CD4-positive, alpha-beta T cell treated with Interleukin-2 at 100 ng/mL for 4 hours (primary cell): ENCODE measurements at regions not wholly inside any gene's neighbourhood (a gene's known extent, or its start where the extent isn't known, plus 50 kb on each side); places are given as distances from the start of the nearest gene placed in this dataset.
"Not testable (repeated sequence)": the region's sequence is repeated elsewhere in the genome, so short reads cannot be mapped to it uniquely, and the experiment has no call there.

Experiments used
- DNase-seq: peaks from one replicate; pipeline ENCODE4 v3.0.0-alpha.2; 2020; ENCODE audit warnings: low spot score

DNA sequence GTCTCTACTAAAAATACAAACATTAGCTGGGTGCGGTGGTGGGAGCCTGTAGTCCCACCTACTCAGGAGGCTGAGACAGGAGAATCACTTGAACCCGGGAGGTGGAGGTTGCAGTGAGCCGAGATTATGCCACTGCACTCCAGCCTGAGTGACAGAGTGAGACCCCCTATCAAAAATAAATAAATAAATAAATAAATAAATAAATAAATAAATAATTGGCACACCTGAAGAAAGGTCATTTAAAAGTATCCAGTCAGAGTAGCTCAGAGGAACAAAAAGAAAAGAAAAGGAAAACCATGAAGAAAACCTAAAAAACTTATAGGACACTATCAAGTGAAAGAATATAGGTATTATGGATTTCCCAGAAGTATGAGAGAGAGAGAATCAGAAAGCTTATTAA is 330.1 kb upstream of the AR start:
- not testable (repeated sequence) for DNase-seq

DNA sequence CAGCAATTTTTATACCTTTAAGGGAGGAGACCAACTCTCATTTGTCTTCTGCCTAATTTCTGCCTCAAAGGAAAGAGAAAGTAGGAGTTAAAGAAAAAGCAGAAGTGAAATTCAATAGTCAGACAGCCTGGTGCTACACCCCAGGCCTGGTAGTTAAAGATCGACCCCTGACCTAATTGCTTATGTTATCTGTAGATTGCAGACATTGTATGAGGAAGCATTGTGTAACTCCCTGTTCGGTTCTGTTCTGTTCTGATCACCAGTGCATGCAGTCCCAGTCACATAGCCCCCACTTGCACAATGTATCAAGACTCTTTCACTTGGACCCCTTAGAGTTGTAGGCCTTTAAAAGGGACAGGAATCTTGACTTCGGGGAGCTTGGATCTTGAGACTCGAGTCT is 335.9 kb upstream of the AR start:
- no peak for DNase-seq

DNA sequence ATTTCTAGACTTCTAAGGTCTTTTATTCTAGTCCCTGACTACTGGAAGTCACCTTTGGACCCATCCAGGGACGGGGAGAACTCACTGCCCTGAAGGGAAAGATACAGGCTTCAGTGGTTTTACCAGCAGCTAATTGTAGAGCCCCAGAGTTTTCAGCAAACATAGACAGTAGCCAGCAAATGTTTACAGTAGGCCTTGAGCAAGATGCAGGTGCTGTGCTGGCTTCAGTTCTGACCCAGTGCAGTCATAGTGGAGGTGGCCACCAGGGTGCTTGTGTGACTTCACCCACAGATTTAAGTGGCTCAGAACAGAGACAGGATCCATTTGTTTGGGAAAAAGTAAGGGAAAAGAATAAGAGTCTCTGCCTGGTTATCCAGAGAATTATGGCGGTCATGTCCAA is 384.4 kb upstream of the AR start:
- DNase-seq: no peak

DNA sequence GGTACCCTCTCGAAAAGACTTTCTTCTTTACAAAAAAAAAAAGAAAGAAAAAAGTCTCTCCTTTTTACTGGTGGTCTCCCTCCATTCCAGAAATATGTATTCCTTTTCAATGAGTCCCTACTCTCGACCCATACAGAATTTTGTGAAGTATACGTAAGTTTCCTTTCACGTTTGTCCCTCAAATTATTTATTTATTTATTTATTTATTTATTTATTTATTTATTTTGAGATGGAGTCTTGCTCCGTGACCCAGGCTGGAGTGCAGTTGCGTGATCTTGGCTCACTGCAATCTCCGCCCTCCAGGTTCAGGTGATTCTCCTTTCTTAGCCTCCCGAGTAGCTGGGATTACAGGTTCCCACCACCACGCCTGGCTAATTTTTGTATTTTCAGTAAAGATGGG is 429.2 kb upstream of the AR start:
- no peak for DNase-seq

DNA sequence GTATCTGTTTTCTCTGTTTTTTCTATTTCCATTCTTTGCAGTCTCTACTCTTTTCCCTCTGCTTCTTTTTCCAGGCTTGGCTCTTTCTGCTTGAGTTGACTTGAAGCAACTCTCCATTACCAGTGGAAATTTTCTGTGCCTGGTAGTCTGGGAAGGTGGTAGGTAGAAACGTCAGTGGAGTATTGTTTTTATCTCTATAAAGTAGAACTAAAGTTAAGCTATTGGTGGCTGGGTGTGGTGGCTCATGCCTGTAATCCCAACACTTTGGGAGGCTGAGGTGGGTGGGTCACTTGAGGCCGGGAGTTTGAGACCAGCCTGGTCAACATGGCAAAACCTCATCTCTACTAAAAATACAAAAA is 438.1 kb upstream of the AR start:
- DNase-seq: no peak

DNA sequence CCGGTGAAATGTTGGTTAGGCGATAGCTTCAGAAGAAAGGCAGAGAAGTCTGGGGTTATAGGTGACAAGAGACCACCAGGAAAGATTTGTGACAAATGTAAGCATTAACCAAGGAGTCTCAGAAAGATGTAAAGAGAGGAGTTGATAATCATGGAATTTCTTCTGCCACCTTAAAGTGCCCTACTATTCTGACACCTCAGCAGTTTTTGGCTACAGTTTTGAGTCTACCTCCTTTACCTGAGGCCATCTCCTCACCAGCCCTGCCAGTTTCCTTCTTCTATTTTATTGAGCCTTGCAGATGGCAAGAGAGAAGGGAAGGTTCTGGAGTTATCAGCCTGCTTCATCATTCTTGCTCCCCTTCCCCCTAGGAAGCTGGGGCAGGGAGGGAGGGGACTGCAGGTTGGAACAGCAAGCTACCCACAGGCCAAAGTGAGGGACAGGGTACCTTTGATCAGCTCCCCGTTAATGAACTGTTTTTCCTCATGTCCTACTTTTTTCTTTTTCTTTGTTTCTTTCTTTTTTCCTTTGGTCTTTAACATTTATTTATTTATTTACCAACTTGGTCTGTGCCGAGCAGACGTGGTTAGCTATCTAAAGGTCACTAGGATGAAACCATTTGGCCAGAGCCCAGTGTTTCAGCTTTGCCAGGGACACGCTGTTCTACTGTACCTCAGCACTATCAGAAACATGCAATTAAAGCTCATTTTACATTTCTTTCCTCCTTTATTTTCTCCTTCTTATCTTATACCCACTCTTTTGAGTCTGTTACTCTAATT is 438.7 kb upstream of the AR start:
- DNase-seq: no peak

DNA sequence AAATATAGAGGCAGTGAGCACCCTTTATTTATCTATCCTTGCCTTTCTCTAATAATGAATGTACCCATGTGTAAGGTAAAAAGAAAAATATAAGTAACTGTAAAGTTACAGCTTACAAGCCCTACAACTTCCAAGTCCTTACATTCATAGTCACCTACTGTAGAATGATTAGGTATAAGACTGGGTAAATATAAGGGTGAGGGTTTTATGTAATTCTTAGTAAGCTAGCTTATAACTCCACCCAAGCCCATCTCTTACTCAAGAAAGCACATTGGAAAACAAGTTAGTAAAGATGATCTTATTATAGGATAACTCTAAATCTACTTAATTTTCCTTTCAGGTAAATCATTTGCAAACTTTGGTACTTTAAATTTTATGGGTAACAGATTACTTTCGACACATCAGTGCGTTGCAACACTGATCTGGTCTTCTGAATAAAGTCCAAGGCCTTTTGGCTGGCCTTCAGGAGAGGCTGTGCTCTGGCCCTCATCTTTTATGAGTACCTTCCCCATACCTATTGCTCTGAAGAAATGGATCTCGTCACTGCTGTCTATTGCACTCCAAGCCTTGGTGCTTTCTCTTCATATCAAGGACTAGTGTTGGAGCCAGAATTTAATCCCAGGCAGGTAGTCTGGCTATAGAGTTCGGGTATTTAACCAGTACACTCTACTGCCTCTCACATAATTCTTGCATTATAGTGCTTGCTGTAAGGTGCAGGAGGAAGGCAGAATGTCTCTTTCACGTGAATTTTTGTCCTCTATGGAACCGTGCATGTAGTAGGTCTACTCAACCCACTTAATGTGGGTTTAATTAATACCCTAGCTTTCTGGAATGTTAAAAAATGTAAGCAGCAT is 443.6 kb upstream of the AR start:
- DNase-seq: no peak

DNA sequence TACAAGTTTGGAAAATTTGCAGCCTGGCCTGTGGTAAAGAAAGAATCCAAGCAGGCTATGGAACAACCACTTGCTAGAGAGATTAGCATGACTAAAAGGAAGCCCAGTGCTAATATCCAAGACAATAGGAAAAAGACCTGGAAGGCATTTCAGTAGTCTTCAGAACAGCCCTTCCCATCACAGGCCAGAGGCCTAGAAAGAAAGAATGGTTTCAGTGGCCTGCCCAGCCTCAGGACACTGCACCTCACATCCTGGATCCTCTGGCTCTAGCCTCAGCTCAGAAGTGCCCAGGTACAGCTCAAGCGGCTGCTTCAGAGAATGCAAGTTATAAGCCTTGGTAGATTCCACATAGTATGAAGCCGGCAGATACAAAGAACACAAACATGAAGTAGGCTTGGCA is 449.8 kb upstream of the AR start:
- DNase-seq: no peak

DNA sequence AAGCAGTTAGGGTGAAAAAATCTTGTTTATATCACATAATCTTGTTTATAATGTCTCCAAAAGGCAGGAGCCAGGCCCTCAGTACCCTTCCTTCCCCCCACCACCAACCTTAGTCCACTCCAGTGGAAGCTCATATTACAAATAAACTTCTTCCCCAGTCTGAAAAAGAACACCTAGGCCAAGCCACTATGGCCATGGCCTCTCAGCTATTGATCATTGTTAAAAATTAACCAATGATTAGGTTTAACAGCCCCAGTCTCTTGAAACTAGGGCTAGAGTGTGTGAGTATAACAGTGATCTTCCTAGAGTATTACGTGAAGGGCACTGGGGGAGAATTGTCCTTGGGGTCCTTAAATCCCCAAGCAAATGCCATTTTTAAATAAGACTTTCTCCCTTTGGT is 411.9 kb upstream of the EDA2R start:
- no peak for DNase-seq

DNA sequence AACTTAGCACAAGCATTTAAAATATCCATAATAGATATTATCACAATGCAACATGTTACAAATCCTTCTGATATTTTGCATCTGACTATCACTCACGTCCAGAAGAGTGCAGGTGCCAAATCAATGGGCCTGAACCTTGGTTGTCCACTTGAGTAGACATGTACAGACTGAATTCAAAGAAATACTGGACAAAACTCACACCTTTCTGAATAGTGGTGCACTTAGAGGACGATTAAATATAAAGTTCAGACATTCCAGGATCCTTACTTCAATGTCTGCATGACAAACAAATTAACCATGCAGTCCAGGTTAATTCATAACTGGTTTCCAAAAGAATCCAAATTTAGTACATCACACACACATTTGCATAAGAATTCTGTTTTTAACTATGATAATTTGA is 406.0 kb upstream of the EDA2R start:
- DNase-seq: no peak

DNA sequence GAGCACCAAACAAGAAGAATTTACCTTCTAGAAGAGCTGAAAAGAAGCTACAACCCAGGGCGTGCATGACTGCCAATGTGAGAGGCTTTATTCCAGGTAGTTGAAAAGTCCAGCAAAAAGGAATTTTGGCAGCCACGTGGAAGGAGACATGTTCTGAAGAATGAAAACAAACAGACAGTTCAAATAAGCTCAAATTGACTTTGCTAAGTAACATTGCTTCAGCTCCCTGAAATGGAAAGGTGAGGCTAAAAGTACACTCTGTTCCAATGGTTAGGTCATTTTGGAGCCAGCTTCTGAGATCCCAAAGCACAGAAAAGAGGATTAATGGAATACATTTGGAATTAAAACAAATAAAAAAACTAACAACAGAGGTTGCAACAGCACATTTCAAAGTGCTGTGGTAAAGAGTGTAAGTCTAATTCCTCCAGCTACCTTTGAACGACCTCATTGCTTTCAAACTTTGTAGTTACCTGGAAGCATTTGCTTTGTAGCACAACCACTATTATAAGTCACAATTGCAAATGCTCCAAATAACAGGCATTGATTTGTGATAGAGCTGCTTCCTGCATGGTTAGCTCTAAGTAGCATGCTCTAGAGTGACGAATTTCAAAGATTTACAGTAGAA is 405.3 kb upstream of the EDA2R start:
- DNase-seq: no peak

DNA sequence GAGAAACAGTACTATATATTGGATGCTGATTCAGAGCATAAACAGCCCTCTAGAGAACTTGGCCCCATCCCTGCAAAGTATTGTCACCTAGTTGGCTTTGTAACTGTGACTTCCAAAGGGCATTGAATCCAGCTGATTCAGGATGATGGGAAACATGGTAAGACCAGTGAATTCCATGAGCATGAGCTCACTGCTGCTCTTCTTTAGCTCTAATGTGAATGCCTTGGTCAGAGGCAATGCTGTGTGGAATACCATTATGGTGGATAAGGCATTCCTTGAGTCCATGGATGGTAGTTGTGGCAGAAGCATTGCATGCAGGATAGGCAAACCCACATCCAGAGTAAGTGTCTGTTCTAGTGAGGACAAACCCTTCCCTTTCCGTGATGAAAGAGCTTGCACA is 365.6 kb upstream of the EDA2R start:
- no peak for DNase-seq

DNA sequence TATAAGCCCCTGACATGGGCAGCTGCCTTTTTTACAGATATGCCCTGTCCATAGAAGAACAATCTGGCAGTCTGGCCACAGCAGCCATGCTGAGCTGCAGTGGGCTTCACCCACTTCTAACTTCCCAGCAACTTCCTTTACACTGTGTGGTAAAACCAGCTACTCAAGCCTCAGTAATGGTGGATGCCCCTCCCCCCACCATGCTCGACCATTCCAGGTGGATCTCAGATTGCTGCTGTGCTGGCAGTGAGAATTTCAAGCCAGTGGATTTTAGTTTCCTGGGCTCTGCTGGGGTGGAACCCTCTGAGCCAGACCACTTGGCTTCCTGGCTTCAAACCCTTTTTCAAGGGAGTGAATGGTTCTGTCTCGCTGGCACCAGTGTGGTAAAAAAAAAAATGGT is 355.9 kb upstream of the EDA2R start:
- DNase-seq: no peak

DNA sequence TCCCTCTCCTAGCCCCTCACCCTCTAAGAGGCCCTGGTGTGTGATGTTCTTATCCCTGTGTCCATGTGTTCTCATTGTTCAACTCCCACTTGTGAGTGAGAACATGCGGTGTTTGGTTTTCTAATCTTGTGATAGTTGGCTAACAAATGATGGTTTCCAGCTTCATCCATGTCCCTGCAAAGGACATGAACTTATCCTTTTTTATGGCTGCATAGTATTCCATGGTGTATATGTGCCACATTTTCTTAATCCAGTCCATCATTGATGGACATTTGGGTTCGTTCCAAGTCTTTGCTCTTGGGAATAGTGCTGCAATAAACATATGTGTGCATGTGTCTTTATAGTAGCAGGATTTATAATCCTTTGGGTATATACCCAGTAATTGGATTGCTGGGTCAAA is 353.2 kb upstream of the EDA2R start:
- DNase-seq: not testable (repeated sequence)

DNA sequence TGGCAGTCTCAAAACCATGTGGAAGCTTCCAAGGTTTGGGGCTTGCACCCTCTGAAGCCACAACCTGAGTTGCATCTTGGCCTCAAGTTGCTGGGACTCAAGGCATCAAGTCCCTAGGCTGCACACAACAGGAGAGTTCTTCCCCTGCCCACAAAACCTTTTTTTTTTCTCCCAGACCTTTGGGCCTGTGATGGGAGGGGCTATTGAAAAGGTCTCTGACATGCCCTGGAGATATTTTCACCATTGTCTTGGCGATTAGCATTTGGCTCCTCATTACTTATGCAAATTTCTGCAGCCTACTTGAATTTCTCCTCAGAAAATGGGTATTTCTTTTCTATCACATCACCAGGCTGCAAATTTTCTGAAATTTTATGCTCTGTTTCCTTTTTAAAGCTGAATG is 349.5 kb upstream of the EDA2R start:
- no peak for DNase-seq

DNA sequence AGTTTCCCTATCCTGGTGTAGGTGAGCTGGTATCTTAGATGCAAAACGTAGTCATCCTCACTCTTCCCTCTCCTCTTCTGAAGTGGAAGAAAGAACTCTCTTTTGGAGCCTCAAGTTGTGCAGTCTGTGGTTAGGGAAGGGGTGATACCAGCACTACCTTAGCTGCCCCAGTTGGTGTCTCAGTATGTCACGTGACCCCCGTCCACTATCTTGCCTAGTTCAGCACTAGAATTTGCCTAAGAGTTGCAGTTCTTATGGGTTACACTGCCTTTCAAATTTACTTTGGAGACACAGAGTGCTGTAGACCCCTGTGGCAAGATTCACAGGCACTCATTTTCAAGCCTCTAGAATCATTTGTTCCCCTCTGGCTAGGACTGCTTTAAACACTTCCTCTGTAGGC is 322.8 kb upstream of the EDA2R start:
- DNase-seq: no peak

DNA sequence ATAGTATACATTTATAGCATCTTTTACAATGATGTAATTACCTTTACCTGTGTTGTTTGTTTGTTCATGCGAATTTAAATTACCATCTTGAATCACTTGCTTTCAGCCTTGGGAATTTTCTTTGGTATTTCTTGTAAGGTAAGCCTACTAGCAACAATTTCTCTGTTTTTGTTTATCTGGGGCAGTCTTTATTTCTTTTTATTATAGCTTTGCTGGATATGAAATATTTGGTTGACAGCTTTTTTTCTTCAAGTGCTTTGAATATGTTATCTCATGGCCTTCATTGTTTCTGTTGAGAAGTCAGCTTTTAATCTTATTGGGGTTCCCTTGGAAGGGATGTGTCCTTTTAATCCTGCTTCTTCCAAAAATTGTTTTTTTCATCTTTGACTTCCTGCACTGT is 292.8 kb upstream of the EDA2R start:
- no peak for DNase-seq

DNA sequence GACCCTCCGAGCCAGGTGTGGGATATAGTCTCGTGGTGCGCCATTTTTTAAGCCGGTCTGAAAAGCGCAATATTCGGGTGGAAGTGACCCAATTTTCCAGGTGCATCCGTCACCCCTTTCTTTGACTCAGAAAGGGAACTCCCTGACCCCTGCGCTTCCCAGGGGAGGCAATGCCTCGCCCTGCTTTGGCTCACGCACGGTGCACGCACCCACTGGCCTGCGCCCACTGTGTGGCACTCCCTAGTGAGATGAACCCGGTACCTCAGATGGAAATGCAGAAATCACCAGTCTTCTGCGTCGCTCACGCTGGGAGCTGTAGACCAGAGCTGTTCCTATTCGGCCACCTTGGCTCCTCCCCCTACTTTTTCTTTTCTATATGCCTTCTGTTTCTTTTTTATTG is 291.6 kb upstream of the EDA2R start:
- DNase-seq: not testable (repeated sequence)

DNA sequence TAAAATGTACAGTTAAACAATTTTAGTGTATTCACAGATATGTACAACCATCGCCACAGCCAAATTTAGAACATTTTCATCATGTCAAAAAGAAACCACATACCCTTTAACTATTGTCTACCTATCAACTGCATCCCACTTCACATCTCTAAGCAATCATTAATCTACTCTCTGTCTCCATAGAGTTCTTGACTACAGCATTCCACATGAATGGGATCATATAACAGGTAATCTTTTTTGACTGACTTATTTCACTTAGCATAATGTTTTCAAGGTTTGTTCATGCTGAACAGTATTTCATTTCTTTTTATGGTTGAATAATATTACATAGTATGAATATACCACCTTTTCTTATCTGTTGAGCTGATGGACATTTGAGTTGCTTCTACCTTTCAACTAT is 281.4 kb upstream of the EDA2R start:
- DNase-seq: no peak

DNA sequence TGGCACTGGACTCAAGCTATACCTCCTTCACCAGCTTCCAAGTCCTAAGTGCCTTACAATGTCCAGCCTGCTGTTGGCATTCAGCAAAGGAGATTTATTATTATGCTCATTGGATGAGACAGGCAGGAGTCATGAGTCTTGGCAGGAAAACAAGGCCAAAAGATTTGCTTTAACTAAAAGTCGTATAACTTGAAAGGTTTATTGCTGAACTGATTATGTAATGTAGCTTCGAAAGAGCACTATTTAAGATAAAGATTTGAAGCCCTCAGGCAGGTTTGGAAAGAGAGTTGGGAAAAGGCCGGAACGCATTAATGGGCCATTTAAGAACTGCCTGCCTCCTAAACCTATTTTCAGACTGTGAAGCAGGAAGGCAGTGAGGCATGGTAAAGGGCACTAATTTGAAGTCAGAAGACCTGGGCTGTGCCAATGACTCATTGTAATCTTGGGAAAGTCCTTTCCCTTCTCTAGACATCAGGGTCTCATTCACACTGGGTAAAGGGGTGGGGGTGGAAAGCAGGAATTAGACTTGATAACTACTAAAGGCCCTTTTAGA is 280.5 kb upstream of the EDA2R start:
- no peak for DNase-seq

DNA sequence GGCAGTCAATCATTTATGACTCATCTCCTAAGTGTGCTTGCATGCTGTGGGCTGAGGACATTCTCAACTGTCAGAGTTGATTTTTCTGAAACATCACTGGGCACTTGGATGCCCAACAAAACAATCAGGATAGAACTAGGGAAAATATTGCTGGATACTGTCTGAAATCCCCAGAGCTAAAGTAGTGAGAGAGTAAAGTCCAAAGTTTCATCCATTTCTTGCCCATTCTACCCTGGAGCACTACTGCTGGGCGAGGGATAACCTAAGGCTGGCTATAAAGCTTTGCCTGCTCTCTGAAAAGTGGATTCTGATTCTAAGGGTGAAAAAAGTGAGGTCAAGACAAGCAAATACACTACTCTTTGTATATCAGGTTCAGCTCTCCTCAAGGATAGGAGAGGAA is 279.6 kb upstream of the EDA2R start:
- DNase-seq: no peak

DNA sequence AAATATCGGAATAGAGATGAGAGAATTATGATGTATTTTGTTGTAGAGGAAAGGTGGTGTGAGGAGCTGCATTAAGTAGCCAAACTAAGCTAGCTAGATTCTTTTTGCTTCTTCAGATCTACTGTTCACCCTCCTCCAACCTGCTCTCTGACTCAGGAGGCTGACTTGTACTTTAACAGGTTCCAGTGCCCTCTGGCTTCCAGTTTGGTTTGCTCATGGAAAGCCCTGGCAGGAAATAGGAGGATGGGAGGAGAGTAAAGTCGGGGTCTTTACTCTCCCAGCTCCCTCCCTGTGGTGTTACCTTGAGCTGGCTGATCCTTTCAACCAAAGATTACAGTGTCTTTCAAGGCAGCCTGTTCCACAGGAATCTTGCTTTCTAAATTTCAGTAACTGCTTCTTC is 277.0 kb upstream of the EDA2R start:
- no peak for DNase-seq

DNA sequence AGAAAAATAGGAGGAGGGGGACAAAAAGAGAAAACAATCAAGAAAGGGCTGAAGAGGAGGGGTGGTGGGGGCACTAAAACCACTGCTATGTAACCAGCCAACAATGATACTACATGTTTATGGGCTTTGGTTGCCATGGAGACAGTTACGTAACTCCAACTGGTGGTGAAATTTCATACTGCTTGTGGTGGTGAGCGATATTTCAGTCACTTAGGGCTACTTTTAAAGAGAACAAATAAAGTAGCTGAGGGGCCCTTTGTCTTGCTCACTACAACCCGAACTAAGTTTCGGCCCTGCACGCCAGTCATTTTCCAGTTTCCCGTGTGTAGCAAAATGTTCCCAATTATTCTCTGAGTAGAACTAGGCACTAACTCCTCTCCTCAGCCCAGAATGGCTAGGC is 275.2 kb upstream of the EDA2R start:
- no peak for DNase-seq
